ENCODE measurements at regions not wholly inside any gene's neighbourhood (a gene's known extent, or its start where the extent isn't known, plus 50 kb on each side); places are given as distances from the start of the nearest gene placed in this dataset.

- H3K27ac ChIP-seq (ENCODE audit: low read length in 2 of 2), result no peak overlapping the region
- H3K4me2 ChIP-seq (replicated peaks; ENCODE audit: low read depth, low read length, poor library complexity, severe bottlenecking), result no peak overlapping the region
- H3K27me3 Mint-ChIP-seq, result peaks cover 9% of the 10 kb centered on the region
- CTCF ChIA-PET, result interaction anchor here (1.2 kb wide), 1 partner anchor 328 kb away, joined by 3 read pairs; no protein-coding TSS in a partner anchor
- no peak overlapping the region for H3K9ac ChIP-seq (ENCODE audit: low read length)
- H3K27ac Mint-ChIP-seq, result no peak overlapping the region
- intact Hi-C loops (cut with micrococcal nuclease), result no loop called here
- DNase-seq (no peak), ATAC-seq (ENCODE audit: low read depth) (no peak)
- H3K9me3 Mint-ChIP-seq (ENCODE audit: insufficient read depth), result no peaks in the 10 kb centered on the region
- H3K4me3 ChIP-seq (ENCODE audit: control extremely low read depth in 1 of 5, extremely low read depth in 1 of 5, insufficient read depth in 1 of 5, low read depth in 2 of 5, low read length in 4 of 5), result no peak overlapping the region
- no peaks in the 10 kb centered on the region for H4K20me1 ChIP-seq (ENCODE audit: control insufficient read depth, insufficient read depth, low read length, poor library complexity, severe bottlenecking)
- POLR2A ChIA-PET, result no interaction called here
- H3K4me1 Mint-ChIP-seq, result no peaks in the 10 kb centered on the region
- no peak for TF ChIP-seq CTCF (IDR thresholded peaks at IDR 0.05)
- TF ChIP-seq EZH2 (IDR thresholded peaks at IDR 0.05; ENCODE audit: borderline replicate concordance, insufficient read depth, low read depth, low read length, poor library complexity, severe bottlenecking), result no peak
- H2AFZ ChIP-seq (ENCODE audit: insufficient read depth, low read depth, low read length, poor library complexity, severe bottlenecking), result no peak overlapping the region
- H3K4me3 Mint-ChIP-seq, result no peak overlapping the region
- H3K27me3 ChIP-seq (replicated peaks in 1 of 4; ENCODE audit: control extremely low read depth in 1 of 4, control insufficient read depth in 3 of 4, insufficient read depth in 4 of 4, low read length in 3 of 4), result no peaks in the 10 kb centered on the region
- WGBS (ENCODE audit: insufficient coverage), result 30% methylated on average over 2 of the region's 7 CpGs
- H3K9me3 ChIP-seq (ENCODE audit: control extremely low read depth in 1 of 3, control insufficient read depth in 2 of 3, insufficient read depth in 1 of 3, low read length in 2 of 3), result no peaks in the 10 kb centered on the region
- no peaks in the 10 kb centered on the region for H3K79me2 ChIP-seq (ENCODE audit: control insufficient read depth, insufficient read depth, low read length)
- no peaks in the 10 kb centered on the region for H3K4me1 ChIP-seq (ENCODE audit: control insufficient read depth in 2 of 2, insufficient read depth in 2 of 2, low read length in 2 of 2)
- no peaks in the 10 kb centered on the region for H3K36me3 ChIP-seq (replicated peaks in 1 of 2; ENCODE audit: control extremely low read depth in 1 of 2, control insufficient read depth in 1 of 2, extremely low read depth in 1 of 2, insufficient read depth in 2 of 2, low read length in 1 of 2)
These were observed 342.2 kb upstream of the DYNLRB2 start for GRCh38 chr16:80198311-80199299.

DNA sequence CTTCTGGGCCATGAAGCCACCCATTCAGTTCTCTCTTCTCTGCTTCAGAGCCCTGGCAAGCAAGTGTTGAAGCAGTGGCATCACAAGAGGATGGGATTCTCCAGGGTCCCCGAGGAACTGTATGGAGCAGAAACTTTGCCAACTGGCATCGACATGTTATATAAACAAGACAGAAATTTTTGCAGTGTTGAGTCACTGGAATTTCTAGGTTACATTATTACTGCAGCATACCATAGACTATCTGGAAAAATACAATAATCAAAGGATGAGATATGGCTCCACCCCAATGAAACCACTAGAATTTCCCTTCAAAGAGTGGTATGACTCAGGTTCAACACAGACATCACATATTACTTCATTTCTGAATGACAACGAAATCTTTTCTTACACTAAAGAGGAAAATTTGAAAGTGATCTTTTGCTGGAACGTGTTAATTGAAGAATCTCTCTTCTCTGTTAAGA is 343.0 kb upstream of the DYNLRB2 start:
- H3K27ac ChIP-seq (ENCODE audit: low read length in 2 of 2), result no peak overlapping the region
- no CpG with 5 or more reads among the region's 4 CpGs for WGBS (ENCODE audit: insufficient coverage)
- Mint-ChIP-seq H3K27ac (no peak overlapping the region), H3K9me3 (ENCODE audit: insufficient read depth) (no peaks in the 10 kb centered on the region), H3K4me1 (no peaks in the 10 kb centered on the region), H3K4me3 (no peak overlapping the region), H3K27me3 (peaks cover 10% of the 10 kb centered on the region)
- H3K79me2 ChIP-seq (ENCODE audit: control insufficient read depth, insufficient read depth, low read length), result no peaks in the 10 kb centered on the region
- ATAC-seq (ENCODE audit: low read depth) (no peak), DNase-seq (no peak)
- intact Hi-C loops (cut with micrococcal nuclease), result no loop called here
- H3K4me2 ChIP-seq (replicated peaks; ENCODE audit: low read depth, low read length, poor library complexity, severe bottlenecking), result no peak overlapping the region
- H2AFZ ChIP-seq (ENCODE audit: insufficient read depth, low read depth, low read length, poor library complexity, severe bottlenecking), result no peak overlapping the region
- no peaks in the 10 kb centered on the region for H3K9me3 ChIP-seq (ENCODE audit: control extremely low read depth in 1 of 3, control insufficient read depth in 2 of 3, insufficient read depth in 1 of 3, low read length in 2 of 3)
- POLR2A ChIA-PET, result no interaction called here
- CTCF ChIA-PET, result interaction anchor here (1.2 kb wide), 1 partner anchor 329 kb away, joined by 3 read pairs; no protein-coding TSS in a partner anchor
- H3K4me1 ChIP-seq (ENCODE audit: control insufficient read depth in 2 of 2, insufficient read depth in 2 of 2, low read length in 2 of 2), result no peaks in the 10 kb centered on the region
- TF ChIP-seq EZH2 (IDR thresholded peaks at IDR 0.05; ENCODE audit: borderline replicate concordance, insufficient read depth, low read depth, low read length, poor library complexity, severe bottlenecking) (no peak), CTCF (IDR thresholded peaks at IDR 0.05) (no peak)
- H4K20me1 ChIP-seq (ENCODE audit: control insufficient read depth, insufficient read depth, low read length, poor library complexity, severe bottlenecking), result no peaks in the 10 kb centered on the region
- no peaks in the 10 kb centered on the region for H3K27me3 ChIP-seq (replicated peaks in 1 of 4; ENCODE audit: control extremely low read depth in 1 of 4, control insufficient read depth in 3 of 4, insufficient read depth in 4 of 4, low read length in 3 of 4)
- no peak overlapping the region for H3K4me3 ChIP-seq (ENCODE audit: control extremely low read depth in 1 of 5, extremely low read depth in 1 of 5, insufficient read depth in 1 of 5, low read depth in 2 of 5, low read length in 4 of 5)
- H3K36me3 ChIP-seq (replicated peaks in 1 of 2; ENCODE audit: control extremely low read depth in 1 of 2, control insufficient read depth in 1 of 2, extremely low read depth in 1 of 2, insufficient read depth in 2 of 2, low read length in 1 of 2), result no peaks in the 10 kb centered on the region
- H3K9ac ChIP-seq (ENCODE audit: low read length), result no peak overlapping the region
